ENCODE measurements at regions not wholly inside any gene's neighbourhood (a gene's known extent, or its start where the extent isn't known, plus 50 kb on each side); places are given as distances from the start of the nearest gene placed in this dataset.

GRCh38 chr7:46751471-46751870 is 830.4 kb upstream of the IGFBP3 start:
- H3K79me2 ChIP-seq (ENCODE audit: control insufficient read depth, insufficient read depth, low read length) = no peaks in the 10 kb centered on the region
- no peaks in the 10 kb centered on the region for H4K20me1 ChIP-seq (ENCODE audit: control insufficient read depth, insufficient read depth)
- H3K4me2 ChIP-seq (ENCODE audit: control insufficient read depth, insufficient read depth) = no peak overlapping the region
- no peaks in the 10 kb centered on the region for H3K4me1 ChIP-seq (ENCODE audit: control insufficient read depth, insufficient read depth, low read length)
- RAD21 ChIA-PET (ENCODE audit: unreplicated experiment) = no interaction called here
- intact Hi-C loops (cut with micrococcal nuclease; ENCODE audit: unreplicated experiment) (no loop called here), in situ Hi-C loops (cut with MboI) (no loop called here)
- CTCF ChIA-PET = no interaction called here
- no peaks in the 10 kb centered on the region for H3K9me3 ChIP-seq (replicated peaks; ENCODE audit: control insufficient read depth, insufficient read depth, low read length)
- no peak for TF ChIP-seq NR2F1 (conservative IDR thresholded peaks at IDR 0.05)
- no peak for TF ChIP-seq RFX5 (IDR thresholded peaks at IDR 0.05; ENCODE audit: low read depth, low read length)
- TF ChIP-seq FOXK2 (IDR thresholded peaks at IDR 0.05) = no peak
- TF ChIP-seq ZNF622 (IDR thresholded peaks at IDR 0.05) = no peak
- no peak for TF ChIP-seq CBX3 (IDR thresholded peaks at IDR 0.05; ENCODE audit: borderline replicate concordance, low read depth)
- no peak for FAIRE-seq
- H3K27me3 ChIP-seq (replicated peaks in 1 of 2; ENCODE audit: control insufficient read depth in 2 of 2, insufficient read depth in 2 of 2, low read length in 1 of 2) = no peaks in the 10 kb centered on the region
- H3K4me3 ChIP-seq = no peak overlapping the region
- POLR2A ChIA-PET = interaction anchor here (1.6 kb wide), 1 partner anchor 8 kb away, joined by 4 read pairs; no protein-coding TSS in a partner anchor
- no peak for ATAC-seq
- H3K9ac ChIP-seq (ENCODE audit: control insufficient read depth, insufficient read depth, low read length) = no peak overlapping the region
- SMC1A ChIA-PET (ENCODE audit: uncharacterized antibody, unreplicated experiment) = interaction anchor here (0.8 to 1.2 kb wide), 3 partner anchors 14 to 56 kb away, joined by 3 read pairs; no protein-coding TSS in a partner anchor
- no TSS peak for BruUV-seq (replicated peaks)
- H3K36me3 ChIP-seq (ENCODE audit: control insufficient read depth in 2 of 2, insufficient read depth in 2 of 2, low read length in 1 of 2) = no peaks in the 10 kb centered on the region
- DNase-seq (ENCODE audit: low read depth, low spot score) = no peak
- H2AFZ ChIP-seq (ENCODE audit: control insufficient read depth, low read depth, low read length) = no peak overlapping the region
- no peak overlapping the region for H3K27ac ChIP-seq (ENCODE audit: control insufficient read depth, insufficient read depth)
- 43% methylated on average over 4 of the region's 4 CpGs for WGBS (ENCODE audit: insufficient coverage, insufficient replicate concordance, low lambda C conversion rate, missing lambda C conversion rate)

GRCh38 chr7:46750321-46750865 is 829.3 kb upstream of the IGFBP3 start:
- WGBS (ENCODE audit: insufficient coverage, insufficient replicate concordance, low lambda C conversion rate, missing lambda C conversion rate) = 26% methylated on average over 4 of the region's 4 CpGs
- SMC1A ChIA-PET (ENCODE audit: uncharacterized antibody, unreplicated experiment) = interaction anchor here (0.6 to 1.4 kb wide), 2 partner anchors 11 to 823 kb away, joined by 3 to 5 read pairs; no protein-coding TSS in a partner anchor
- CTCF ChIA-PET = interaction anchor here (0.7 kb wide), 1 partner anchor 15 kb away, joined by 3 read pairs; no protein-coding TSS in a partner anchor
- POLR2A ChIA-PET = no interaction called here
- intact Hi-C loops (cut with micrococcal nuclease; ENCODE audit: unreplicated experiment) (no loop called here), in situ Hi-C loops (cut with MboI) (no loop called here)
- ATAC-seq = no peak
- no peak for FAIRE-seq
- Histone ChIP-seq H4K20me1 (ENCODE audit: control insufficient read depth, insufficient read depth) (no peaks in the 10 kb centered on the region), H3K36me3 (ENCODE audit: control insufficient read depth in 2 of 2, insufficient read depth in 2 of 2, low read length in 1 of 2) (no peaks in the 10 kb centered on the region), H3K4me2 (ENCODE audit: control insufficient read depth, insufficient read depth) (no peak overlapping the region), H3K4me3 (no peak overlapping the region), H3K79me2 (ENCODE audit: control insufficient read depth, insufficient read depth, low read length) (no peaks in the 10 kb centered on the region), H3K4me1 (ENCODE audit: control insufficient read depth, insufficient read depth, low read length) (no peaks in the 10 kb centered on the region), H2AFZ (ENCODE audit: control insufficient read depth, low read depth, low read length) (no peak overlapping the region), H3K27me3 (replicated peaks in 1 of 2; ENCODE audit: control insufficient read depth in 2 of 2, insufficient read depth in 2 of 2, low read length in 1 of 2) (no peaks in the 10 kb centered on the region), H3K9ac (ENCODE audit: control insufficient read depth, insufficient read depth, low read length) (no peak overlapping the region), H3K9me3 (replicated peaks; ENCODE audit: control insufficient read depth, insufficient read depth, low read length) (no peaks in the 10 kb centered on the region), H3K27ac (ENCODE audit: control insufficient read depth, insufficient read depth) (no peak overlapping the region)
- RAD21 ChIA-PET (ENCODE audit: unreplicated experiment) = no interaction called here
- BruUV-seq (replicated peaks) = no TSS peak
- DNase-seq (ENCODE audit: low read depth, low spot score) = no peak
- TF ChIP-seq NR2C1 (IDR thresholded peaks at IDR 0.05) = no peak
- TF ChIP-seq MTA2 (IDR thresholded peaks at IDR 0.05; ENCODE audit: low read depth) = no peak
- no peak for TF ChIP-seq NRF1 (conservative IDR thresholded peaks at IDR 0.05; ENCODE audit: low read depth, low read length)
- TF ChIP-seq MEF2B (IDR thresholded peaks at IDR 0.05; ENCODE audit: partially characterized antibody, poor library complexity, severe bottlenecking) = no peak
- TF ChIP-seq HDGF (IDR thresholded peaks at IDR 0.05) = no peak
- TF ChIP-seq JUNB (IDR thresholded peaks at IDR 0.05) = no peak
- TF ChIP-seq SPI1 (IDR thresholded peaks at IDR 0.05; ENCODE audit: borderline replicate concordance, insufficient read depth, low read depth, low read length) = no peak
- no peak for TF ChIP-seq ZBTB4 (CRISPR knock-in tag; IDR thresholded peaks at IDR 0.05)
- TF ChIP-seq TAF1 (IDR thresholded peaks at IDR 0.05; ENCODE audit: borderline replicate concordance, low read depth, low read length) = no peak
- TF ChIP-seq EZH2 (IDR thresholded peaks at IDR 0.05; ENCODE audit: borderline replicate concordance, control insufficient read depth, low read depth, low read length) = no peak
- no peak for TF ChIP-seq POLR2AphosphoS5 (IDR thresholded peaks at IDR 0.05; ENCODE audit: low read length)
- TF ChIP-seq SREBF2 (IDR thresholded peaks at IDR 0.05; ENCODE audit: low read length) = no peak
- TF ChIP-seq ZBED1 (IDR thresholded peaks at IDR 0.05; ENCODE audit: borderline replicate concordance) = no peak
